GM21717 (cell line): ENCODE measurements at regions not wholly inside any gene's neighbourhood (a gene's known extent, or its start where the extent isn't known, plus 50 kb on each side); places are given as distances from the start of the nearest gene placed in this dataset.
"Not testable (repeated sequence)": the region's sequence is repeated elsewhere in the genome, so short reads cannot be mapped to it uniquely, and the experiment has no call there.

Experiments used
- ATAC-seq: cut with Tn5 transposase; IDR thresholded peaks from one replicate; pipeline ENCODE4 v1.9.1; 2021; ENCODE audit warnings: mild to moderate bottlenecking, moderate library complexity; ENCODE audit not compliant: unreplicated experiment

DNA sequence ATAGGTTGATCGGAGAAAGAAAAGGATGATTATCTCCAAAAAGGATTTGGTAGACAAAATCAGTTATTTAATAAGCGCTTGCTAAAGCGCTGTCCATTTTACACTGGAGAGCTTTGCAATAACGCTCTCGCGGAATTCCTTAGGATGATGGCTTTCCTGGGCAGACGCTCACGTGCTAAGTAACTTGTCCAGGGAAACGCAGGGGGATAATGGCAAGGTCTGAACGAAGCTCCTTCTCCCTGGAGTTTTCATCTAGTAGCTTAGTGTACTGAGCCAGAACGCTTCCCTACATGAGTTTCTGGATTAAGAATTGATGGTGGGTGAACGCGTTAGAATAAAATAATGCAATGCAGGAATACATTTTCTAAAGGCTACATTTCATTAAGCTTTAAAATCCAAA is 739.5 kb upstream of the SALL3 start:
- no peak for ATAC-seq

- no peak for ATAC-seq
These were observed 738.9 kb upstream of the SALL3 start for GRCh38 chr18:78240627-78241252.

- no peak for ATAC-seq
These were observed 737.9 kb upstream of the SALL3 start for GRCh38 chr18:78241535-78242253.

GRCh38 chr18:78242254-78242643 is 737.4 kb upstream of the SALL3 start:
- ATAC-seq: no peak

GRCh38 chr18:78242806-78243205 is 736.8 kb upstream of the SALL3 start:
- no peak for ATAC-seq

- ATAC-seq: no peak
These were observed 734.8 kb upstream of the SALL3 start for GRCh38 chr18:78244779-78245178.

DNA sequence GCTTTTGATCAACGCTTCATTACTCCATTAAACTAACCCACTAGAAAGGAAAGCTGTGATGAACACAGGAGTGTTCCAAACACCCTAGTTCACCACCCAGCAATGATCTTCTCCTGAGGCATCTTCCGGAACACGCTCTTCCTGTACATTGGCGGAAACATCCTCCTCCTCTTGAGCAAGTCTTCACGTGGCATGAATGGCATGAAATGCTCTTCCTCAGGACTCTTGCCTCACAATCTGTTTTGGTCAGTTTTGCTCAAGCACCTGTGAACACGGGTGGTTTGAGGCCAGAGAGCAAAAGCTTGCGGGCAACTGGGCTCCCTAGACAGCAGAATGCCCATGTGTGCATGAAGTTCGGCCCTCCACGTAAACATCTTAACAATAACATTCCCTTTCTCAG is 734.2 kb upstream of the SALL3 start:
- ATAC-seq: no peak

- no peak for ATAC-seq
These were observed 733.6 kb upstream of the SALL3 start for GRCh38 chr18:78246050-78246449.

GRCh38 chr18:78246588-78246987 is 733.0 kb upstream of the SALL3 start:
- ATAC-seq: no peak

DNA sequence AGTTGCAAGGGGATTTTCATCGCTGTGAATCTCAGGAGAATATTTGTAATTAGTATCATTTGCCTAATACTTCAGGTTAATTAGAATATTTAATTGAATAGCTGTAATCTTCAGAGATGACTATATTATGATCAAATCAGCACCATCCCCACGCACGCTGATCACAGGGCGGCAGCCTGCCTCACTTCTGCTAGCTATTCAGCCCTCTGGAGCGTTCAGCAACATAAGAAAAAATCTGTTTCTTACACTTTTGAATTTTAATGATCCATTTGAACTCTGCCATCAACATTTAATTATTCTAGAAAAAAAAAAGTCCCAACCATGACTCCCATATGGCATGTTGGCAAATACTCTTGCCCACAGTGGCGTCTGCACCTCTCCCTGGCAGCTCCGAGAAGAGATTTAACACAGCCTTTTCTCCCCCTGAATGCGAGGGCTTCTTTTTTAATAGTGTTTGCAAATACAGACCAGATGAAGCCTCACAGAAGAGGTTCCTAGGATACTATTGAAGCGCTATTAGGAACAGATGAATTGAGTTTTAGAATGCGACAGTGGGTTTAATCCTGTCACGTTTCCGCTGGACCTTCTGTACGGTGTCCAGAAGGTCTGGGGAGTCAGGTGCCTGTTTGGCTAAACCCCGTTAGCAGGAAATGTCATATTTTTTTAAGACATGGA is 731.9 kb upstream of the SALL3 start:
- ATAC-seq: no peak

DNA sequence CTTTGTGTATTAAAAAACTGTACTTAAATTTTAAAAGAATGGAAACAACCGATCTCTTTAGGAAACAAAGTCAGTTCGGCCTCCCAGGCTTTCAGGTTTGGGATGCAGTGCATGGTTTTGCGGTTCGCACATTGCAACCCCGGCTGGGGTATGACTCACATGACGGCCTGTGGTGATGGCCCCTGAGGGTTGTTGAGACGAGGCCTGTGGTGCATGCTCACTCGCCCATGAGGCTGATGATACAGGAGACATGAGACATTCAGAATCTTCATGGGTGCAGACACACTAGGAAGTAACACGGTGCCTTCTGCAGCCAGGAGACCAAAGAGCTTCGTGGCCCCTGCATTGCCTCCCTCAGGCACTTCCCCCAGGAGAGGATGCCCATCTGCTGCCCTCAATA is 724.6 kb upstream of the SALL3 start:
- no peak for ATAC-seq

DNA sequence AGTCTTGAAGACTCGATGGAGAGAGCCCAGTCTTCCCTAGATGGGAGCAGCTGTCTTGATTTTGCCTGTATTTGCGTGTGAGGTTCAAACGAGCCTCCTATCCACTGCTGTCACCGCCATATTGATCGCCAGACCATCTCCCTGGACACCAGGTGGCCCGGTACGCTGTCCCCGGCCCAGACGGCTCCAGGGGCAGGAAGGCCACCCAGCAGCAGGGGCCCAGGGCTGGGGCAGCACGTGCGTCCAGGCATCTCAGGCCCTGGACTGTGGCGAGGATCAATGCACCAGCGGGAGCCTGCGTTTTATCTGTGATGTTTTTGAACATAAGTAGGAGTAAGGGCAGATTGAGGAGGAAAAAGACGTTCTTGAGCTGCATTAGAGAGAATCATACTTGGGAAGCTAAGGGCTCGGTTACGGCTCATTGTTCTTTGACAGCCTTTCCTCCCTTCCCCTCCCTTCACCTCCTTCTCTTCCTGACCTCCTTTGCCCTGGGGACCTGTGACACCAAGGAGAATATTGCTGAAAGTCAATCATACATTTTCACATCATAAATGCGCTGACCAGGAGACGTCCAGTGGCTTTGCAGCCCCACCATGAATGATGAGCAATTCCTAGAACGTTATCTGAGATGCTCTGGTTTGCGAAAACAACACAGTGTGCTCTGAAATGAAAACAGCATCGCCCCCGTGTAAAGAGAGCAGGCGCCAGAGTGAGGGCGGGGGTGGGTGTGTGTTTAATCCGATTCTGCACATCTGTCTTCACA is 711.2 kb upstream of the SALL3 start:
- no peak for ATAC-seq

DNA sequence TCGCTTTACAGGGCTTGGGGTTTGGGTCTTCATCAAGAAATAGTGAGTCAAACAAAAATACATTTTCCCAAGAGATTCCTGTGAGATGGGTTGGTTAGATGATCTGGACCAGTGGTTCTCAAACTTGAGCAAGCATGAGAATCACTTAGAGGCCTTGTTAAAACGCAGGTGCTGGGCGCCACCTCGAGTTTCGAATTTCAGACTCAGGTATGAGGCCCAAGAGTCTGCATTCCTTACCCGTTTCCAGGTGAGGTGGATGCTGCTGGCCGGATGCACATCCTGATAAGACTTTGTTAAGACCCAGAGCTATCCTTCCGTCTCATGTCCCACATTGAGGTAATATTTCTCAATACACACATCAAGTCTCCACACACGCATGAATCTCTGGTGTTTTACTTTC is 707.8 kb upstream of the SALL3 start:
- no peak for ATAC-seq

DNA sequence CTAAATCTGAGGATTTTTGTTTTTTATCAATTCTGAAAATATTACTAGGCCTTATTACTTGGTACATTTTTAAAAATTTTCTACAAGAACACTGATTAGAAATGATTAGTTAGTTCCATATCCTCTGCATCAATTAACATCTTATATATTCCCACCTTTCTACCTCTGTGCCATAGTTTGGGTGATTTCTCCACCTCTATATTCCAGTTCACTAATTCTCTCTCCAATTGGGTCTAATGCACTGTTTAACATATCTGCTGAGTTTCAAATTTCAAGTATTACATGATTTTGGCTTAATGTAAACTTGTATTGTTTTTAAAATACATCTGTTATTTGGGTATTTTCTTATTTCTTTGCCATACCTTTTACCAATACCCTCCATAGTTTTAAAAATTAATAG is 705.7 kb upstream of the SALL3 start:
- ATAC-seq: no peak

- not testable (repeated sequence) for ATAC-seq
These were observed 696.2 kb upstream of the SALL3 start for GRCh38 chr18:78283425-78283824.

DNA sequence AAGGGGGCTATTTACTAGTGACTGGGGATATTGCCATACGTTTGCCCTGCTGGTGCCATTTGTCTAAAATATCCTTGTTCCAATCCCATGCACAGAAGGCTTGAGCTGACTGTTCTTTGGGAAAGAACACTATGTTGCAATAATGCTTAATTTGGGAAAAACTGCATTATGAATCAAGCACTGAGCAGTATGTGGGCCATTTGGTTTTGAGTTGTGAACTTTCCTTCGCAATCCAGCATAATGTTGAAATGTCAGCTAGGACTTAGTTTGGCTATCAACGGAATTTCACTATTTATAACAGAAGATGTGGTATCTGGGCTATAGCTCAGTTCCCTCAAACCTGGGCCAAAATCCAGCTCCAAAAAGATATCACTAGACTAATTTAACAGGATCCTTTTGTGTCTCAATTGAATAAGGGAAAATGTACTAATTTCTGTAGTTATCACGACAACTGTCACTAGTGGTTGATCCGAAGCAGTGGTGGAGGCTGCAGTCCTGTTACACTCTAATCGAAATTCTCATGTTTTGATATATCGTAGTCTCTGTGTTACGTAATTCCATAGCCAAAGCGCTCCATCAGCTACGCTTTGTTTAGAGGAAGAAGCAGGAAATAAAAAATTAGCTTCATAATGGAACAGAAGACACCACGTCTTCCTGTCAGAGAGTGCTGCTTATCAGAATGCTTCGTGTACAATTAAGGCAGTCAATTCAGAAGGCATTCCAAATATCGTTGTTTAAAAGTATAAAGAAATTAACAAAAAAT is 686.8 kb upstream of the SALL3 start:
- ATAC-seq: no peak

GRCh38 chr18:78293540-78293939 is 686.1 kb upstream of the SALL3 start:
- no peak for ATAC-seq

DNA sequence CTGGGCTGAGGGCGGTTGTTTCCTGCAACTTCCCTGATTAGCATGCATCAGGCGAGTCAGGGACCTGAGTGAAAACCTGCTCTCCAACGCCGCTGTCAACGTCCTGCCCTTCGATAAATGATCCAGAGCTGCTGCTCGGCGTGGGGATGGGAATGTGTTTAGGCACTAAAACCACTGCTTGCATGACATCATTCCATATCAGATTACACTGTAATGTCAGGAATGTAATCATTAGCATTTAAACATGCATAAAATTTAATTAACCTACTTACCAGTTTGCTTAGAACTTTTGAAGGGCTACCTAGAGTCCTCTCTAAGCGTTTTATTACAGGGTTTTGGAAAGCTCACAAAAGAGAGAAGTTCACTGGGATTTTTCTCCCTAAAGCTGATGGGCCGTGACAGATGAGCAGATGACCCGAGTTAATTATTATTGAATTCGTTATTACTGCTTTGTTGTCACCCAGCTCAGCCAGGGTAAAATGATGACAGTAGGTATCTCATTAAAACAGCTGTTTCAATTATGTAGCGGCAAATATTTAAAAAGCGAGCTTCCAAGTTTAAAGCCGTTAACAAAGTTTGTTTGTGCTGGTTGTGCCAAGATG is 685.6 kb upstream of the SALL3 start:
- ATAC-seq: no peak

DNA sequence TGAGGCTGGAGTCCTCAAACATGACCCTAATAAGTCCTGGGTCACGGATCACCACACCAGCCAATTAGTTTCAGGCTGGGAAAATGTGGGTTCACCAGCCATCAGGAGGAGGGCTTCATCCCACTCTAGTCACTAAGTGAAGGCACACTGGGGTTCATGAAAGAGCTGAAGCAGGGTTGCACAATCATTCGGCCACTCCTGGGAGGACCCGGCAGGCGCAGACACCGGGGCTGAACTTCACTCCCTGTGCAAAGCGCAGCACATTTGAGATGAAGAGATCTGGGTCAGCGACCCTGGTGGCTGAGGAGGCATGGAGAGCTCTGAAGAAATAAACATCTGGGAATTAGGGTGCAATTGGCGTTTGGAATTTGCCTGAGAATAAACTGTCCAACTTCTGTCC is 684.4 kb upstream of the SALL3 start:
- no peak for ATAC-seq

GRCh38 chr18:78296166-78296565 is 683.5 kb upstream of the SALL3 start:
- ATAC-seq: no peak
